Liver (tissue), 8 donors: ENCODE measurements at regions not wholly inside any gene's neighbourhood (a gene's known extent, or its start where the extent isn't known, plus 50 kb on each side); places are given as distances from the start of the nearest gene placed in this dataset.

ENCODE experiments used
- DNase-seq: peaks from one replicate; pipeline ENCODE4 v3.0.0-alpha.2; 2017; ENCODE audit warnings: low spot score
- H3K27ac ChIP-seq, 2 donors: one replicate each; pipeline ENCODE4 v1.7.0; 2013; ENCODE audit warnings: inconsistent platforms in 2 of 2, low read length in 2 of 2, control low read depth in 1 of 2, low read depth in 1 of 2, mild to moderate bottlenecking in 1 of 2
- H3K27me3 ChIP-seq, 4 donors: one replicate each; pipeline versions ENCODE4 v1.6.1 to v1.7.0; 2013; ENCODE audit warnings: low read length in 3 of 4, inconsistent platforms in 1 of 4, mild to moderate bottlenecking in 1 of 4, moderate library complexity in 1 of 4; ENCODE audit not compliant: control insufficient read depth in 4 of 4, insufficient read depth in 4 of 4
- H3K36me3 ChIP-seq, 4 donors: one replicate each; pipeline versions ENCODE4 v1.6.1 to v1.7.0; 2013; ENCODE audit warnings: low read length in 3 of 4, mild to moderate bottlenecking in 3 of 4, low read depth in 1 of 4, moderate library complexity in 1 of 4; ENCODE audit not compliant: control insufficient read depth in 4 of 4, insufficient read depth in 3 of 4
- H3K4me1 ChIP-seq, 4 donors: one replicate each; pipeline versions ENCODE4 v1.6.1 to v1.7.0; 2013; ENCODE audit warnings: low read length in 3 of 4, mild to moderate bottlenecking in 3 of 4, moderate library complexity in 1 of 4; ENCODE audit not compliant: control insufficient read depth in 4 of 4, insufficient read depth in 4 of 4
- H3K4me3 ChIP-seq, 3 donors: one replicate each; pipeline versions ENCODE4 v1.6.1 to v1.7.0; 2013; ENCODE audit warnings: low read length in 3 of 3, control low read depth in 1 of 3, low read depth in 1 of 3, mild to moderate bottlenecking in 1 of 3
- H3K9ac ChIP-seq, 2 donors: one replicate each; pipeline ENCODE4 v1.7.0; 2013; ENCODE audit warnings: low read length in 2 of 2, mild to moderate bottlenecking in 2 of 2, moderate library complexity in 2 of 2, control low read depth in 1 of 2, low read depth in 1 of 2
- H3K9me3 ChIP-seq, 4 donors: one replicate each; pipeline versions ENCODE4 v1.6.1 to v1.7.0; 2013; ENCODE audit warnings: low read length in 3 of 4; ENCODE audit not compliant: control insufficient read depth in 4 of 4
- CTCF ChIP-seq: fragments of 150-350 bp; IDR thresholded peaks from 2 replicates; pipeline ENCODE4 v1.5.1; 2017; ENCODE audit warnings: improper control_type of control experiment, low read depth, low read length; ENCODE audit not compliant: missing input control
- NR2F2 ChIP-seq: IDR thresholded peaks from 2 replicates; pipeline ENCODE4 v1.6.1; 2016; ENCODE audit warnings: antibody characterized with exemption
- RAD21 ChIP-seq, 2 donors: IDR thresholded peaks; 2 replicates each; pipeline ENCODE4 v1.6.1; 2016; ENCODE audit warnings: antibody characterized with exemption in 2 of 2, mild to moderate bottlenecking in 2 of 2
- ZBTB33 ChIP-seq: IDR thresholded peaks from 2 replicates; pipeline ENCODE4 v1.6.1; 2016; ENCODE audit warnings: antibody characterized with exemption
- WGBS: extraction: QIAGEN DNeasy Blood & Tissue Kit; methylation state at CpG from one replicate; pipeline ENCODE4 v1.1.7; 2013; 5-methylcytosine and 5-hydroxymethylcytosine counted together
- TF ChIP-seq, protein P1 (sequence below): IDR thresholded peaks from 2 replicates; pipeline ENCODE4 v1.6.1; 2016; ENCODE audit warnings: antibody characterized with exemption
- TF ChIP-seq, protein P2 (sequence below): IDR thresholded peaks from 2 replicates; pipeline ENCODE4 v1.6.1; 2016; ENCODE audit warnings: antibody characterized with exemption, mild to moderate bottlenecking
- donor health status: healthy.
- donor health status: healthy.
- donor health status: healthy.
- donor health status: healthy.
- donor health status: healthy.

GRCh38 chr4:114280645-114281044 lies 301.2 kb upstream of the ARSJ start:
- Histone ChIP-seq H3K27me3 (no peaks in the 10 kb centered on the region), H3K4me3 (no peak overlapping the region), H3K9ac (no peak overlapping the region), H3K36me3 (no peaks in the 10 kb centered on the region), H3K9me3 (no peaks in the 10 kb centered on the region), H3K27ac (no peak overlapping the region), H3K4me1 (no peaks in the 10 kb centered on the region)
- DNase-seq: no peak
- TF ChIP-seq CTCF: no peak

GRCh38 chr4:114281164-114281960 lies 301.9 kb upstream of the ARSJ start:
- Histone ChIP-seq H3K27ac (no peak overlapping the region), H3K9ac (no peak overlapping the region), H3K27me3 (no peaks in the 10 kb centered on the region), H3K4me1 (peaks cover 0 to 1% (median 0%) of the 10 kb centered on the region in 4 donors), H3K36me3 (no peaks in the 10 kb centered on the region), H3K4me3 (no peak overlapping the region), H3K9me3 (no peaks in the 10 kb centered on the region)
- WGBS: 93% methylated on average over 6 of the region's 6 CpGs
- DNase-seq: no peak
- TF ChIP-seq, protein P1, sequence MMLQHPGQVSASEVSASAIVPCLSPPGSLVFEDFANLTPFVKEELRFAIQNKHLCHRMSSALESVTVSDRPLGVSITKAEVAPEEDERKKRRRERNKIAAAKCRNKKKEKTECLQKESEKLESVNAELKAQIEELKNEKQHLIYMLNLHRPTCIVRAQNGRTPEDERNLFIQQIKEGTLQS: no peak
- TF ChIP-seq, protein P2, sequence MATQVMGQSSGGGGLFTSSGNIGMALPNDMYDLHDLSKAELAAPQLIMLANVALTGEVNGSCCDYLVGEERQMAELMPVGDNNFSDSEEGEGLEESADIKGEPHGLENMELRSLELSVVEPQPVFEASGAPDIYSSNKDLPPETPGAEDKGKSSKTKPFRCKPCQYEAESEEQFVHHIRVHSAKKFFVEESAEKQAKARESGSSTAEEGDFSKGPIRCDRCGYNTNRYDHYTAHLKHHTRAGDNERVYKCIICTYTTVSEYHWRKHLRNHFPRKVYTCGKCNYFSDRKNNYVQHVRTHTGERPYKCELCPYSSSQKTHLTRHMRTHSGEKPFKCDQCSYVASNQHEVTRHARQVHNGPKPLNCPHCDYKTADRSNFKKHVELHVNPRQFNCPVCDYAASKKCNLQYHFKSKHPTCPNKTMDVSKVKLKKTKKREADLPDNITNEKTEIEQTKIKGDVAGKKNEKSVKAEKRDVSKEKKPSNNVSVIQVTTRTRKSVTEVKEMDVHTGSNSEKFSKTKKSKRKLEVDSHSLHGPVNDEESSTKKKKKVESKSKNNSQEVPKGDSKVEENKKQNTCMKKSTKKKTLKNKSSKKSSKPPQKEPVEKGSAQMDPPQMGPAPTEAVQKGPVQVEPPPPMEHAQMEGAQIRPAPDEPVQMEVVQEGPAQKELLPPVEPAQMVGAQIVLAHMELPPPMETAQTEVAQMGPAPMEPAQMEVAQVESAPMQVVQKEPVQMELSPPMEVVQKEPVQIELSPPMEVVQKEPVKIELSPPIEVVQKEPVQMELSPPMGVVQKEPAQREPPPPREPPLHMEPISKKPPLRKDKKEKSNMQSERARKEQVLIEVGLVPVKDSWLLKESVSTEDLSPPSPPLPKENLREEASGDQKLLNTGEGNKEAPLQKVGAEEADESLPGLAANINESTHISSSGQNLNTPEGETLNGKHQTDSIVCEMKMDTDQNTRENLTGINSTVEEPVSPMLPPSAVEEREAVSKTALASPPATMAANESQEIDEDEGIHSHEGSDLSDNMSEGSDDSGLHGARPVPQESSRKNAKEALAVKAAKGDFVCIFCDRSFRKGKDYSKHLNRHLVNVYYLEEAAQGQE: no peak
- no peak for TF ChIP-seq ZBTB33
- TF ChIP-seq RAD21 (IDR thresholded peaks at IDR 0.05): no peak
- TF ChIP-seq CTCF: no peak
- TF ChIP-seq NR2F2: no peak
